HG02884 (cell line): ENCODE measurements at regions not wholly inside any gene's neighbourhood (a gene's known extent, or its start where the extent isn't known, plus 50 kb on each side); places are given as distances from the start of the nearest gene placed in this dataset.

Experiments
- ATAC-seq: cut with Tn5 transposase; IDR thresholded peaks from one replicate; pipeline ENCODE4 v1.9.1; 2021; ENCODE audit warnings: mild to moderate bottlenecking, moderate library complexity; ENCODE audit not compliant: unreplicated experiment

DNA sequence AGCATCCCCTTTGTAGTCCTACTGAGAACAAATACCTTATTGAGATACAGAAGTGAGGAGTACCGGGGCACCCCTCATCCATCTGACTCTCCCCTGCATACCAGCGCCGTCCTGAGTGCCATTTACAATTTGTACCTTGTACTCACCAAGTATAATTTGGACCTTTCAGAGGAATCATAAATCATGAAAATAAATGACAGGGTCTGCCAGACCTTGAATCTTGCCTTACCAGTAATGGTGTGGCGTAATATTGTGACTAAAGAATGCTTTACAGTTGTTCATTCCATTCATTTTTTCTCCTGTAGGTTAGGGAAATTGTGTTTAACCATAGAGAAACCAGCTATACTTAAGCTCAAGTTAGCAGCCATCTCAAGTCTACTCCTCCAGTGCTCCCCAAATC lies 243.7 kb upstream of the RGS6 start:
- ATAC-seq: no peak

DNA sequence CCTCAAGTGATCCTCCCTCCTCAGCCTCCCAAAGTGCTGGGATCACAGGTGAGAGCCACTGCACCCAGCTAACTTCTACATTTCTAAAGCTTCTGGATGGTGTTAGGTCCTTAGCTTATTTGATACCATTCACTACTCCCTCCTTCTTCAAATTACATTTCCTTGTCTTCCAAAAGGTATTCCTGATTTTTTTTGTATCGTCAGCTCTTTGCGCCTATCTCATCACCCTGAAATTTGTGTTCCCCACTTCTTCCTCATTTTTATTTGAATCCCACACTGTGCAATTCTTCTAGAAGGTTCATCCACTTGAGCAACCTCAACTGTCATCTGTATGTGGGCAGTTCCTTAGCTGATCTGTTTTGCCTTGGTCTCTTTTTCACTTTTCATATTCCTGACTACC lies 241.8 kb upstream of the RGS6 start:
- no peak for ATAC-seq

DNA sequence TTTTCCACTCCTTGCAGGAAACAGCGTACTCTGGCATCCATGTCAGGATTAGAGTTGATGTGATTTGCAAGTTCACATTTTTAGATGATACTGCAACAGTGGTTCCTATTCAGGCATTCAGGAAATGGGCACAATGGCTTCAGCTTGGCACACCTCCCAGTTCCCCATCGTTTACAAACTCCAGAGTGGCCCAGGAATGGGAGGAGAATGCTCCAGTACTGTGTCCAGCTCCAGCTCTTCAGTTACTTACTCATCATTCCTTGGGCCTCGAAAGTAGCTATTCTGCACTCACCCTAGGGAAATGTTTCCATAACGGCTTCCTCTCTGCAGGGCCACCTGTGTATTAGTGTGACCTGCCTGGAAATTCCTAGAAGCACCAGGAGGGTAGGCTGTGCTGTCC lies 239.7 kb upstream of the RGS6 start:
- ATAC-seq: no peak

- no peak for ATAC-seq
Measured at GRCh38 chr14:71693381-71693780, 238.8 kb upstream of the RGS6 start.

DNA sequence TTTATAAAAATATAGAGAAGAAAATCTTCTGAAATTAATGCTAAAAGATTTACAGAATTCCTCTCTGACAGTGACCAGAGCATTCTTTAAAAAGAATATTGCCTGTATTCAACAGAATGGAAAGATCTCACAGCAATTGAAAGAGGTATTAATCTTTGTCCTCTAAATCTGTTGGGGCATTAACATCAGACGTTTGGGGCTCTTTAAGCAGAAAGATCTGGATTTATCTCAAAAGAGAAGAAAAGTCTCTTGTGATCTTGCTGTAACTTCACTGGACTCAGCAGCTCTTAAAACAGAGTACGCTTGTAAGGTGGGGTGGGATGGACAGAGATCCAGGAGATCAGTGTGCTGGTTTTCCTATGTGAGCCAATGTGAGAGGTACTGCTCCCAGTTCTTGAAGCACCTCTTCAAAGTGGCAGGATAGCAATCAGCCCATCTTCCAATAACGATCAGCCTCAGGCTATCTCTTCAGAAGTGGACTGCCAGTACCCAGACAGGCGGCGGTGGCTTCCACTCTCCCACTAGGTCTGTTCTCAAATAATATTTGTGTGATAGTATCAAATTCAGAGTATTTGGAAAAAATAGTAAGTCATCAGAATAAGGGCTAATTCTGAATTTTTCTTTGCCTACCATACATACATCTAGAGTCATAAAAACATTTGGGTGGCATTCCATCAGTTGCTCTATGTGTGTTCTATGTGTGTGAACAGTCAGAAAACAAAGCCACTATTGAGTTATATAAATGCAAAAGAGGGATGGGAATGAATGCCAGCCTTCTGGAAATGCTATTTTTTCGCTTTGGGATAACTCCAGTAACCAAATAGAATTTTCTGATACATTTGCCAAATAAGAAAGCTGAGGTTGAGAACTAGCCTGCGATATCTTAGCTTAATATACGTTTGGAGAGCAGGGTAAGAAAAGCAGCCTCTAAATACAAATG lies 237.4 kb upstream of the RGS6 start:
- no peak for ATAC-seq

GRCh38 chr14:71695611-71696350 lies 236.4 kb upstream of the RGS6 start:
- no peak for ATAC-seq

- ATAC-seq: no peak
Measured at GRCh38 chr14:71698027-71698426, 234.2 kb upstream of the RGS6 start.

DNA sequence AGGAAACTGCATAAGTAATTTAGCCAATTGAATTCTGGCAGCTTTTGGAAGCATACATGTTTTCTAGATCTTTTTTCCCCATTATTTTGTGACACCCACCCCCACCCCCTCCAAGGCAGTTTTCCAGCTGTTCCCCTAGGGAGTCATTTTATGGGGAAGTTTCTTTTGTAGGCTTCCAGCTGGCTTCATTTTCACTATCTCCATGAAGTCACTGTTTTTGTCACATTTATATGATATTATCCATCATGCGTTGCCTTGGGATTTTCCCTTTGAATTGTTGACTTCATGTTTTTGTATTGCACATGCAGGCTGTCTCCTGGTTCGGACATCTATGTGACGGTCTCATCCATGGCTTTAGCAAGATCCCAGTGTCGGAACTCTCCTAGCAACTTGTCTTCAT lies 233.6 kb upstream of the RGS6 start:
- no peak for ATAC-seq

DNA sequence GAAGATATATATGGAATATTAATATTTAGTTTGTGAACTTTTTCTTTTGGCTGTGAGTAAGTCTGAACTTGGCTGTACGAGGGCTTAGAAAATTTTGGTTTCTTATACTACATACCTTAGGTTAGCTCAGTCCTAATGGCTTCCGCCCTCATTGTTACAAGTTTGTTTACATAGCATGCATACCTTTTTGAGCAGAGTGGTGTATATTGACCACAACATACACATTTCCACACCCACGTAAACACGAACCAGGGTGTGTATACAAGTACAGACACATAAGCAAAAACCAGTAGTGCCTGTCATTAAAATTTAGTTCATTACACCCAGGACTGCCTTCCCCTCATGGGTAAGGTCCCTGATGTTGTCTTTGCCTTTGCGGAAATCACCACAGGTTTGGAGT lies 230.2 kb upstream of the RGS6 start:
- ATAC-seq: no peak

- no peak for ATAC-seq
Measured at GRCh38 chr14:71702786-71703185, 229.4 kb upstream of the RGS6 start.

DNA sequence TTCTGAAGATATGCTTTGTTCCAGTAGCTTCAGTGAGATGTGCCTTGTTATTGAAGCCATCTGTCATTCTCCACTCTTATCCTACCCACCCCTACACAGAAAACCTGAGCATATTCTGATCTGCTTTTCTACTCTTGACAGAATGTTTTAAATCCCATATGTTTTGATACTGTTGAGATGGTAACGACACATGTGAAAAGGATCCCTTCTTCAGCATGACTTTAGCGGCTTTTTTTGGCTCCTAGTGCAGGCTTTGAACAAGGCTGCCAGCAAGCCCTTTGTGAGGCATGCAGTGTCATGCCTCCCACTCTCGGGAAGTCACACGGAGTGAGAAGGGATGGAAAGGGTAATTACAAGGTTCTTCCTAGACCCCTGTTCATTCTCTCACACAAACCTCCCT lies 228.8 kb upstream of the RGS6 start:
- ATAC-seq: no peak

DNA sequence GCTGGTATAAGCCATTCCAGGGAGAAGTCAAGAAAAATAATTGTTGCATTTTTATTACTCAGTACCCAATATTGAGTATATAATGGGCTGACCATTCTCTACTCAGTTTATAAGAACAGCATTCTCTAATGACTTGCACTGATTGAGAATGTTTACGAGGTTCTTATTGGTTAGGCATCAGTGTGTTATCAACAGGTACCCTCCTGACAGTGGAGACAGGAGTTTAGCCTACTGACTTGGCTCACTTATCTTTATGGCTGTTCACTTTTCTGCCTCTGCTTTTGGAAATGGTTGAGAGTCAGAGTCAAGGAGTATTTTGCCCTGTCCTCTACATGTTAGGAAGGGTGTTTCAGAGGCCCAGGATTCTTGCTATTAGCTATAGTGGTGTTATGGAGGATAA lies 228.0 kb upstream of the RGS6 start:
- no peak for ATAC-seq

- no peak for ATAC-seq
Measured at GRCh38 chr14:71705460-71705859, 226.8 kb upstream of the RGS6 start.

- no peak for ATAC-seq
Measured at GRCh38 chr14:71709076-71709475, 223.2 kb upstream of the RGS6 start.

DNA sequence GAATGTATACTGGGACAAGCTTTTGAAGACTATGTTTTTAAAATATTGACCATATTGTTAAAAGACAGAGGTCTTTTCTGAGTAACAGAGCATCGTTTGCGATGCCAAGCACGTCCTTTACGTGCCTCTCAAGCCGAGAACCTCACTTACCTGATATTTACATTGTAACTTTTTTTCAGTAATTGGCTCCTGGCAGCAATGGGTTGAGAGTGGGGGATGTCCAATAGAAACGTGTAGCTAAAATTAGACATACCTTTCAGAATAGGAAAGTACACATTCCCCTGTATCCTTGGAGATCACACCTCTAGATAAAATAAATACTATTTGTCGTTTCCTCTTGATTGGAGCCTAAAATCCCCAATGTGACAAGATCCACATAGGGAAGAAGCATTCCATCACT lies 222.2 kb upstream of the RGS6 start:
- no peak for ATAC-seq

DNA sequence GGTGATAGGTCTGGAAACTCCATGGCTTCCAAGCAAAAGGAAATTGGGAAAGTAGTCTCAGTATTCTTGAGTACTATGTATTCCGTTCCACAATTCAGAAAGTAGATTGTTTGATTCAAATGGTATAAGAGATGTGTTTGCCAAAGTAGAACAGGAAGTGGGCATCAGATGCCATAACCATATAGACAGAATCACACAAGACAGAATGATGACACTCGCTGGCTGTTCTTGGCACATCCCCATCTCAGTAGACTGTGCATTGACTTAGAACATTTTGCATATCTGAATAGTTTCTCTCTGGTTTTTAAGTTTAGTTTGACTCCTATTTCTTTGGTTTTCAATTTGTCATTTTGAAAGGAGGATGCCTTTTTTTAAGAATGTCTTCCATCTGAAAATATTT lies 221.1 kb upstream of the RGS6 start:
- ATAC-seq: no peak

- no peak for ATAC-seq
Measured at GRCh38 chr14:71711619-71712018, 220.6 kb upstream of the RGS6 start.

DNA sequence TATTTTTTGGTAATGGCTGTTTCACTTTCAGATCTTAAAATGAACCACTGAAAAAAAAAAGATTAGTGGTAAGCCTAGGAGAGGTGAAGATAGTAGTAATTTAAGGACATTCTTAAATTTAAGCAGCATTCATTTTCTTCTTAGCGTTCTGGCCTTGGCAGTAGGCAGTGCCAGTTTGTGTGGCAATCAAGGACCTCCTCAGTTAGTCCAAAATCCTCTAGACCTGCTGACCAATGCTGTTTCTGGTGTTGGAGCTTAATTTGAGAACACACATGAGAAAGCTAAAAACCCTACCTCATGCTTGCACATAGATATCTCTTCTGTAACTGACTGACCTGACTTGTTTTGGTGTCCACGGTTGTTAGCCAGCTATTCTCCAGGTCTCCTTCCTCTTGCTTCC lies 219.8 kb upstream of the RGS6 start:
- ATAC-seq: no peak

DNA sequence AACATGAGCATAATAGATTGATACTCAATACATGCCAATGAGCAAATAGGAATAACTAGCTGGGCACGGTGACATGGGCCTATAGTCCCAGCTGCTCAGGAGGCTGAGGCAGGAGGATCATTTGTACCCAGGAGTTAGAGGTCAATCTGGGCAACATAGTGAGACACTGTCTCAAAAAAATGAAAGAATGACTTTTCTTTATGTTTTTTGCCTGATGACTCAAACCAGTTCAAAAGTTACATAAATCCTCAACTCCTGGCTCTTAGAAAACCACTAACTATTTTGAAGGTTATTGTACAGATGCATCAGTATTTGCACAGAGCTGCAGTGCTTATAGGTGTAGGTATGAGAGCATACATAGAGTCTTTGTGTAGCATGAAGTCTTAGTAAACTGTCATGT lies 219.2 kb upstream of the RGS6 start:
- ATAC-seq: no peak

GRCh38 chr14:71713451-71713850 lies 218.8 kb upstream of the RGS6 start:
- ATAC-seq: no peak

DNA sequence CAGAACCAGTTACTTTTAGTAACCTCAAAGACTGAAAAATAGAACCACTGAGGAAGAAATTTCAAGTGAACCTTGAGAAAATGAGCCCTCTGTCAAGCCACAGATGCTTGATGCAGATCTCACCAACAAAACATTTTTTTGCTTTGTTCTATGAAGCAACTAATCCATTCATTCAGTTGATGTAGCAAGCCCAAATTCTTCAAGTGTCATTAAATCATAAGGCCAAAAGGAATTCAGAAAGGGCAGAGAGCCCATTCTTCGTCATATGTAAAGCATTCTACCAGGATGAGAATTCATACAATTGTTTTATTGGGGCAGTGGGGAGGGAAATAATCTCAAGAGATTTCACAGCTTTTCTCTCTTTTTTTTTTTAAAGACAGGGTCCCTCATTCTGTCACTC lies 218.0 kb upstream of the RGS6 start:
- ATAC-seq: no peak

DNA sequence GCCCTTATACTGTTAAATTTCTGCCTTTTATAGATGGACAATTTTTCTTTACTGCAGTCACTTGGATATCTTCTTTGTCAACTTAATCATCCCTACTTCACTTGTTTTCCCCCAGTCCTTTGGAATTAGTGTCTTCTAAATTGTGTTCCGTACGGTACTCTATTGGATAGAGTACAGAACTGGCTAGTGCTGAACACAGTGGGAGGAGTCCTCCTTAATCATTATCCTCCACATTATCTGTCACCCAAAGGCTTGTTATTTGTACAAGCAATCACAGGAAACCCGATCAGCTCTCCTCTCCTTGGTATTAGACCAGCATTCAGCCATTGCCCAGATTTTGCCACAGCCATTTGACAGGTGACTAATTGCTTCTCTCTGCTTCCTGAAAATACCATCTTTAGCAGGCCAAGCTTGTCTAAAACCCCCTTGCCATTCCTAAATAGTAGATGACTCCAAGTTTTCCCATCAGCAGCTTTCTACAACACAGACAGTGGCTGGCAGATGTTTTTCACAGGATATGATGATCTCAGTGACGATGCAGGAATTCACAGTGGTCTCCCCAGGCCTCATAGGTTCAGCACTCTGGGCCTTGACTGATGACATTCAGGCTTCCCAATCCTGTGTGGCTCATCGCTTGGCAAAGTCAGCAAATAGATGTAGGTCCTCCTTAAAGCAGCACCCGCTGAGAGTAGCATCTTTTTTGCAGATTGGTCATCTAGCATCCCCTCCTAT lies 216.0 kb upstream of the RGS6 start:
- ATAC-seq: no peak
